ENCODE measurements at regions not wholly inside any gene's neighbourhood (a gene's known extent, or its start where the extent isn't known, plus 50 kb on each side); places are given as distances from the start of the nearest gene placed in this dataset.

GRCh38 chr4:64216741-64217140 is 192.5 kb downstream of the TECRL start:
- TF ChIP-seq CTCF (IDR thresholded peaks at IDR 0.05; ENCODE audit: low read depth, low read length, missing control alignments), result no peak

GRCh38 chr4:64205376-64205775 is 203.9 kb downstream of the TECRL start:
- no peak overlapping the region for H3K4me3 ChIP-seq (ENCODE audit: low read depth, low read length)
- no peak for TF ChIP-seq CTCF (IDR thresholded peaks at IDR 0.05; ENCODE audit: low read depth, low read length, missing control alignments)
- no peak for DNase-seq (ENCODE audit: low read depth)

More at GRCh38 chr4:64216741-64217140, 192.5 kb downstream of the TECRL start:
- no peak for DNase-seq (ENCODE audit: low read depth)
- no peak overlapping the region for H3K4me3 ChIP-seq (ENCODE audit: low read depth, low read length)

- no peak for TF ChIP-seq CTCF (IDR thresholded peaks at IDR 0.05; ENCODE audit: low read depth, low read length, missing control alignments)
- no peak for DNase-seq (ENCODE audit: low read depth)
- no peak overlapping the region for H3K4me3 ChIP-seq (ENCODE audit: low read depth, low read length)
These were observed 209.2 kb downstream of the TECRL start for GRCh38 chr4:64200001-64200555.

GRCh38 chr4:64195582-64195981 is 213.7 kb downstream of the TECRL start:
- no peak for DNase-seq (ENCODE audit: low read depth)
- no peak overlapping the region for H3K4me3 ChIP-seq (ENCODE audit: low read depth, low read length)
- no peak for TF ChIP-seq CTCF (IDR thresholded peaks at IDR 0.05; ENCODE audit: low read depth, low read length, missing control alignments)

GRCh38 chr4:64192731-64193412 is 216.4 kb downstream of the TECRL start:
- DNase-seq (ENCODE audit: low read depth), result no peak
- H3K4me3 ChIP-seq (ENCODE audit: low read depth, low read length), result no peak overlapping the region
- TF ChIP-seq CTCF (IDR thresholded peaks at IDR 0.05; ENCODE audit: low read depth, low read length, missing control alignments), result no peak

- DNase-seq (ENCODE audit: low read depth), result no peak
- H3K4me3 ChIP-seq (ENCODE audit: low read depth, low read length), result no peak overlapping the region
- TF ChIP-seq CTCF (IDR thresholded peaks at IDR 0.05; ENCODE audit: low read depth, low read length, missing control alignments), result no peak
These were observed 234.9 kb downstream of the TECRL start for GRCh38 chr4:64174247-64174882.

All from GM12864 (cell line).